GM18867 (cell line): ENCODE measurements at regions not wholly inside any gene's neighbourhood (a gene's known extent, or its start where the extent isn't known, plus 50 kb on each side); places are given as distances from the start of the nearest gene placed in this dataset.
"Not testable (repeated sequence)": the region's sequence is repeated elsewhere in the genome, so short reads cannot be mapped to it uniquely, and the experiment has no call there.

Experiments
- ATAC-seq: cut with Tn5 transposase; IDR thresholded peaks from one replicate; pipeline ENCODE4 v1.9.1; 2021; ENCODE audit warnings: mild to moderate bottlenecking, moderate library complexity; ENCODE audit not compliant: unreplicated experiment

DNA sequence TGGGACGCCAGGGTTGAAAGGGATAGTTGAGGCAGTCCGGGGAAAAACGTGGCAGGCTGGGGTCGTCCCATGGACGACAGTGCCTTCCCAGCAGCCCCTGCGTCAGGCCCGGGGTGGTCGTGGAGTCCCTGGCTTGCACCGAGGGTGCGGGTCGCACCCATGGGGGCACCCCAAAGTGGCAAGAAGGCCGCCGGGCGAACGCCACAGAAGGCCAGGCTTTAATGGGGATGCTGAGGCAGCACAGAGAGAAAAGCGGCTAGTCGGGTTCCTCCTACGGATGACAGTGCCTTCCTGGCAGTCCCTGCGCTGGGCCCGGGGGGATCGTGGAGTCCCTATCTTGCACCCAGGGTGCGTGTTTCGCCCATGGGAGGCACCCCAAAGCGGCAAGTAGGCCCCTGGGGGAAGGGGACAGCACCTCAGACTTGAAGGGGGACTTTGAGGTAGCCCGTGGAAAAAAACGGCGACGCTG lies 158.6 kb upstream of the ALG10B start:
- ATAC-seq: no peak

DNA sequence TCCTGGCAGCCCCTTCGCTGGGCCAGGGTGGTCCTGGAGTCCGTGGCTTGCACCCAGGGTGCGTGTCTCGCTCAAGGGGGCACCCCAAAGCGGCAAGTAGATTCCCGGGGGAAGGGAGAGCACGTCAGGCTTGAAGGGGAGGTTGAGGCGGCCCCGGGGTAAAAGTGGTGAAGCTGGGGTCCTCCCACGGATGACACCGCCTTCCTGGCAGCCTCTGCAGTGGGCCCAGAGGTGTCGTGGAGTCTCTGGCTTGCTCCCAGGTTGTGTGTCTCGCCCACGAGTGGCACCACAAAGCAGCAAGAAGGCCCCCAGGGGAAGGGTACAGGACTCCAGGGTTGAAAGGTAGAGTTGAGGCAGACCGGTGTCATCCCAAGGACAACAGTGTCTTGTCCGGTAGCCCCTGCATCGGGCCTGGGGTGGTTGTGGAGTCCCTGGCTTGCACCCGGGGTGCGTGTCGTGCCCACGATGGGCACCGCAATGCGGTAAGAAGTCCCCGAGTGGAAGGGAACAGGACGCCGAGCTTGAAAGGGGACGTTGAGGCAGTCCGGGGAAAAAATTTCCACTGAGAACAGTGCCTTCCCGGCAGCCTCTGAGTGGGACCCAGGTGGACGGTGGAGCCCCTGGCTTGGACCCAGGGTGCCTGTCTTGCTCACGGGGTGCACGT lies 158.0 kb upstream of the ALG10B start:
- no peak for ATAC-seq

DNA sequence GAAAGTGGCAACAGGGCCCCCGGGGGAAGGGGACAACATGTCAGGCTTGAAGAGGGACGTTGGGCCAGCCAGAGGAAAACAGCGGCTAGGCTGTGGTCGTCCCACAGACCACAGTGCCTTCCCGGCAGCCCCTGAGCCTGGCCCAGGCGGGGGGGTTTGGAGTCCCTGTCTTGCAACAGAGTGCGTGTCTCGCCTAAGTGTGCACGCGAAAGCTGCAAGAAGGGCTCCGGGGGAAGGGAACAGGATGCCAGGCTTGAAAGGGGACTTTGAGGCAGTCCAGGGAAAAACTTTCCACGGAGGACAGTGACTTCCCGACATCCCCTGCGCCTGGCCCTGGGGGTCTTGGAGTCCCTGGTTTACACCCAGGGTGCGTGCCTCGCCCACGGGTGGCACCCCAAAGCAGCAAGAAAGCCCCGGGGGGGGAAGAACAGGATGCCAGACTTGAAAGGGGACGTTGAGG lies 157.5 kb upstream of the ALG10B start:
- no peak for ATAC-seq

DNA sequence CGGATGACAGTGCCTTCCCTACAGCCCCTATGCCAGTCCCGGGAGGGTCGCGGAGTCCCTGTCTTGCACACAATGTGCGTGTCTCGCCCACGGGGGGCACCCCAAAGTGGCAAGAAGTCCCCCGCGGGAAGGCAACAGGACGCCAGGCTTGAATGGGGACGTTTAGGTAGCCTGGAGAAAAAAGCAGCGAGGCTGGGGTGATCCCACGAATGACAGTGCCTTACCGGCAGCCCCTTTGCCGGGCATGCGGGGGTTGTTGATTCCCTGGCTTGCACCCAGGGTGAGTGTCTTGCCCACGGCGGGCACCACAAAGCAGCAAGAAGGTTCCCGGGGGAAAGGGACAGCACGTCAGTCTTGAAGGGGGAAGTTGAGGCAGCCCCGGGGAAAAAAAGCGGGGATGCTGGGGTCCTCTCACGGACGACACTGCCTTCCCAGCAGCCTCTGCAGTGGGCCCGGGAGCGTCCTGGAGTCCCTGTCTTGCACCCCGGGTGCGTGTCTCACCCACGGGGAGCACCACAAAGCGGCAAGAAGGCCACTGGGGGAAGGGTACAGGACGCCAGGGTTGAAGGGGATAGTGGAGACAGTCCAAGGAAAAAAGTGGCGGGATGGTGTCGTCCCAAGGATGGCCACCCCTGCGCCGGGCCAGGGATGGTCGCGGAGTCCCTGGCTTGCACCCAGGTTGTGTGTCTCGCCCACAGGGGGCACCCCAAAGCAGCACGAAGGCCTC lies 156.8 kb upstream of the ALG10B start:
- ATAC-seq: no peak

DNA sequence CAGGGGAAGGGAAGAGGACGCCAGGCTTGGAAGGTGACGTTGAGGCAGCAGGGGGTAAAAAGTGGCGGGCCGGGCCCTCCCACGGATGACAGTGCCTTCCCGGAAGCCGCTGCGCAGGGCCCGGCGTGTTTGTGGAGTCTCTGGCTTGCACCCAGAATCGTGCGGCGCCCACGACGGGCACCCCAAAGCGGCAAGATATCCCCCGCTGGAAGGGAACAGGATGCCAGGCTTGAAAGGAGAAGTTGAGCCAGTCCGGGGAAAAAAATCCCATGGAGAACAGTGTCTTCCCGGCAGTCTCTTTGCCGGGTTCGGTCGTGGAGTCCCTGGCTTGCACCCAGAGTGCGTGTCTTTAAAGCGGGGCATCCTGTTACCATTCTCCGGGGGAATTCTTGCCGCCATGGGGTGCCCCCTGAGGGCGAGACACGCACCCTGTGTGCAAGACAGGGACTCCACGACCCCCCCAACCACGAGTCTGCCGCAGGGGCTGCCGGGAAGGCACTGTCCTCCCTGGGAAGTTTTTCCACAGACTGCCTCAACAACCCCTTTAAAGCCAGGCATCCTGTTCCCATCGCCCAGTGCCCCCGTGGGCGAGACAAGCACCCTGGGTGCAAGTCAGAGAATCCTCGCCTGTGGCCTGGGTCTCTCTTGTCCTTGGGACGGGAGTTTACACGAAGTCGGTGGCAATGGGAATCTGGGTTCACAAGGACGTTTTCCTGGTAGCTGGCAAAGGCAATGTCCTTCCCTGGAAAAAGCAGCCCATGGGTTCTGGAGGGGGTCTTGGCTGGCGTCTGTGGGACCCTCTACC lies 156.1 kb upstream of the ALG10B start:
- ATAC-seq: no peak

DNA sequence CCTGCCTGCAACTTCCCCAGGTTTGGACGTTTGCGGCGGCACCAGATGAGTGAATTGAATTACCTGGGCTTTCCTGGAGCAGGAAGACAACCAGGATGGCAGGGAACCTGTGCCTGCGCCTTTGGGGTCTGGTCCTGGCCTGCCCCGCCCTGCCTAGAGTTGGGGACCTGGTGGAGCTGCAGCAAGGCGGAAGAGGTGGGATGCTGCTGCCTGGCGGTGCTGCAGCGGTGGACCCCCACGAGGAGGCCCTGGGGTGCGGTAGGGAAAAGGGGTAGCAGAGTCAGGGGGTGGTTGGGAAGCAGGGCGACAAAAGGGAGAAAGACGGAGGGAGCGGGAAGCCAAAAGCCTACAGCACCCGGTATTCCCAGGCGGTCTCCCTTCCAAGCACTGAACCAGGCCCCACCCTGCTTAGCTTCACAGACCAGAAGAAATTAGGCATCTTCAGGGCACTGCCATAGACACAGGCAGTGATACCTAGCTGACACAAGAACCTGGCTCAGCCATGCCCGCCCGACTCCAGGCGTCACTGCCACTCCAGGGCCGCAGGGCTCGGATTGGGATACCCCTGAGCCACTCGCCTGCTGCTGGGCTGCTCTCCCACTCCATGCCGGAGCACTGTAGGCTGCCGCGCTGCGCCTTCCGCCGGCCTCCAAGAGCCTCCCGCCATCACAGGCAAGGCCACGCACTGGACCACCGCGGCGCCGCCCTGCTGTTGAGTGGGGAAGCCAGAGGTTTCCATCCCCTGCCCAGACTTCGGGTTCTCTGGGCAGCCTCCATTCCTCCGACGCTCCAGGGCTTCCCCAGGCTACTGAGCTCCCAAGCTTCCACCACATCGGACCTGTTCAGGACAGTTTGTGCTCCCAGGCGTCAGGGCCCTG lies 155.2 kb upstream of the ALG10B start:
- no peak for ATAC-seq

DNA sequence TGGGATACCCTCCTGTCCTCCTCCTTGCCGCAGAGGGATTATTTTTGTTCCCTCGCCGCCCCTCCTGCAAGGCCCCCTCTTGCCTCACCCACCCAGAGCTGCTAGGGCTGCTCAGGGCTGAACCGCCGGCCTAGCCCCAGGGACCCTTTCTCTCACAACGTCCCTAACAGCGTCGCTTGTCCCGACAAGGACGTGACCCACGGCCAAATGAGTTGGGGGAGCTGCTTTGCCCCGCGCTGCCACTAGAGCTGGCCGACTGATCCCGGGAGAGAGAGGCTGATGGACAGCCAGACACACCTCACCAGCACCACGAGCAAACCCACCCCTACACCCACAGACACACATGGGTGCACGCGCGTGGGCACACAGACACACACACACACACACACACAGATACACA lies 154.6 kb upstream of the ALG10B start:
- ATAC-seq: no peak

DNA sequence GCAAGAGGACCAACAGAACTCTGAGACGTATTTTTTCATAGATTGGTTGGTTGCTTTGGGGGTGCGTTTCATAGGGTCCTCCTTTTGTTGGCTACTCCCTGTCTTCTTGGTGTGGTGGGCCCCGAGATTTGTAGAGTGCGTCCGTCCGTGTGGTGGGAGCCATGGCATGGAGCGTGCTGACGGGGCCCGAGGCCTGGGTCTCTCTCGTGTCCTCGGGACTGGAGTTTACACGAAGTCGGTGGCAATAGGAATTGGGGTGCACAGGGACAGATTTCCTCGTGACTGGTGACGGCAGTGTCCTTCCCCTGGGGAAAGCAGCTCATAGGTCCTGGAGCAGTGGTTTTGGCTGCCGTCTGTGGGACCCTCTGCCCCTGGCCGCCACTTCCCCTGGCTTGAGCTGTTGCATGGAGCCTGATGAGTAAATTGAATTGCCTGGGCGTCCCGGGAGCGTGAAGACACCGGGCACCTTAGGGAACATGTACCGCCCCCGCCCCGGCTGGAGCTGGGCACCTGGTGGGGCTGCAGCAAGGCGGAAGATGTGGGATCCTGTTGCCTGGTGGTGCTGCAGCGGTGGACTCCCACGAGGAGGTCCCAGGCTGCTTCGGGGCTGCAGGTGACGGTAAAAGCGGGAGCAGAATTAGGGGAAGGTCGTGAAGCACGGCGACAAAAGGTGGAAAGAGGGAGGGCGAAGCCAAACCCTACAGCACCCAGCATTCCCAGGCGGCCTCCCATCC lies 153.7 kb upstream of the ALG10B start:
- ATAC-seq: no peak

DNA sequence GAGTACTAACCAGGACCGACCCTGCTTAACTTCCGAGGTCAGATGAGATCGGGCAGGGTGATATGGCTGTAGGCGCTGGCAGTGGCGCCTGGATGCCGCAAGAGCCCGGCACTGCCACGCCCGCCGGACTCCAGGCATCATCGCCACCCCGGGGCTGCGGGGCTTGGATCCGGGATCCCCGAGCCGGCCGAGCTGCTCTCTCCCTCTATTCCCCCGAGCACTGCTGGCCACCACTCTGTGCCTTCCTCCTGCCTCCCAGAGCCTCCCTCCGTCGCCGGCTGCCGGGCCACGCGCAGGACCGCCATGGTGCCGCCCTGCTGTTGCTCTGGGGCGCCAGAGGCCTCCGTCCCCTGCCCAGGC lies 153.2 kb upstream of the ALG10B start:
- no peak for ATAC-seq

DNA sequence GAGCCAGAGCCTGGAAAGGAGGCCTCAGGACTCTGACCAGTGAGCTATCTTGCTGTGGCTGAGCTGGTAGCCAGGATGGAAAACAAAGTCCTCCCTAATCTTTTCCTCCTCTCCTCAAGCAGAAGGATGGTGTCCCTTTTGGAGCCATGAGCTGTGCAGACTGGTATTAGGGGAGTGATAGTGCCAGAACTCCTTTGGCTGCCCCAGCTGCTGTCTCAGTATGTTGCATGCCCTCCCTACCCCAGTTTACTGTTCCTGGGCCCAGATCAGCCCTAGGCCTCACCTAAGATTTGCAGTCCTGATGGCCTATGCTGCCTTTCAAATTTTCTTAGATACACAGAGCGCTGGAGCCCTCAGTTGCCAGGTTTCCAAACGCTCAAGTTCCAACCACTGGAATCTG lies 150.3 kb upstream of the ALG10B start:
- no peak for ATAC-seq

DNA sequence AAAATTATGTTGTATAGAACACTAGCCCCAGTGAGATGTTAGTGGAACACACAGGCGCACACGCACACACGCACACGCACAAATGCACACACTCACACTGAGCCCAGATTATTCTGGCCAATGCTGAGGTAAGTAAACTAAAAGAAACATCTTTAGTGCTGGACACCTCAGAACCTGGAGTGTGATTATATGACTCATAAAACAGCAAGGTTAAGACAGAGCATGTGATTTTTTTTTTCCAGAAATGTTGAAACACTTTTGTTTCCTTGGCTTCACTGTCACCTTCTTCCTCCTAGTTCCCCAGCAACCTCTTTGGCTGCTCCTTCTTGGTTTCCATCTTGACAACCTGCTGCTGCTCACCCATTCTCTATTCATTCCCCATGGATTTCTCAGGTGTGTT lies 141.0 kb upstream of the ALG10B start:
- ATAC-seq: no peak

DNA sequence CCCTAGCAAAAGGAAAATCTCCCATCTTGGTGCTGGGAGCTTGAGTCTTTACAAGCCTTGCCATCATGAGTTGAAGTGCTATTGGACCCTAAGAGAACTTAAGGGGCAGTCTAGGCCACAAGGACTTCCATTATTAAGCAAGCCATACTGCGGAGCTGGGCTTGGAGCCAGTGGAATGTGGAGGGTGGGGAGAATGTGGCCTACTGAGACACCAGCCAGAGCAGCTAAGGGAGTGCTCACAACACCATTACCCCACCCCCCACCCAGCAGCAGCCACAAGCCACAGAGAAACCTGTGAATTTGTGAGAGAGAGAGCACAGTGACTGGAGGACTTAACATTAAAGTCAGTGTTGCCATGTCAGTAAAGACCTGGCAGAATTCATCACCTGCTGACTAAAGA lies 133.0 kb upstream of the ALG10B start:
- ATAC-seq: not testable (repeated sequence)

DNA sequence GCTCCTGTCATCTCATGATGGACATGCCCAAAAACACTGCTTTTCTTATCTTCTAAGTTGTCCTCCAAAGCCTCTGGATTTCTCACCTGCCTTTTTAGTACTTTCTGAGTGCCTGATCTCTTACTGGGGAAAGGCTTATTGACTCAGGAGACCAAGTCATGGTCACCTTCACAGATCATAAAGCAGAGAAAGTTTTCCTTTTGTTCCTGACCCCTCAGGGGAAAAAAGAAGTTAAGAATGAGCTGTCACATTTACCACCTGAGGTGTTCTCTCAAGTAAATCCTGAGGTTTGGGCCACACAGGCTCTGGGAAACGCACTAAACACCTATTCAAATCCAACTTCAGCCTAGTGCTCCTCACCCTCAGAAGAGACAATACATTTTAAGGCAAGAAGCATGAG lies 119.3 kb upstream of the ALG10B start:
- ATAC-seq: not testable (repeated sequence)

DNA sequence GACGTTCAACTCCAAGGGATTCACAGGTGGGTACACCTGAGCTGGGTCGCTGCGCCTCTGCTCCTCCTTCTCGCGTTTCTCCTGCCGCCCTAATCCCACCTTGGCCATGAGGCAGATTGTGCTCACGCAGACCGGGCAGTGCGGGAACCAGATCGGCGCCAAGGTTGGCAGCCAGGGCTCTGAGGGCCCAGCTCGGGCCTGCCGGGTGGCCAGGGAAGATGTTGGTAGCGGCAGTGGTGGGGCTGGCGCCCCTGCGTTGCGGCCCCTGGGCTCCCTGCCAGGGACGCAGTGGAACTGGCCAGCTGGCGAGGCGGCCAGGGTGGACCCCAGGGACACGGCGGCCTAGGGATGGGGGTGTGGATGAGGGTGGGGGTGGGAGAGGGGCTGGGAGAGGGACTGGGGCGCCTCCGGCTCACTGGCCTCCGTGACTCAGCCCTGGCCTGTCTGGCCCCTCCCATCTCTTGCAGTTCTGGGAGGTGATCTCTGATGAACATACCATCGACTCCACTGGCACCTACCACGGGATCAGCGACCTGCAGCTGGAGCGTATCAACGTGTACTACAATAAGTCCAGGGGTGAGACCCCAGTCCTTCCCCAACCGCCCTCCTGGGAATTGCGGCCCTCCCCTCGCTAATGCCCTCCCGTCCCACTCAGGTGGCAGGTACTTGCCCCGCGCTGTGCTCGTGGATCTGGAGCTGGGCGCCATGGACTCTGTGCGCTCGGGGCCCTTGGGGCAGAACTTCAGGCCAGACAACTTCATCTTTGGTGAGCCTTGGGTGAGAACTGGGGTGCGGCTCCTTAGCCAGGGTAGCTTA lies 114.9 kb upstream of the ALG10B start:
- ATAC-seq: no peak

DNA sequence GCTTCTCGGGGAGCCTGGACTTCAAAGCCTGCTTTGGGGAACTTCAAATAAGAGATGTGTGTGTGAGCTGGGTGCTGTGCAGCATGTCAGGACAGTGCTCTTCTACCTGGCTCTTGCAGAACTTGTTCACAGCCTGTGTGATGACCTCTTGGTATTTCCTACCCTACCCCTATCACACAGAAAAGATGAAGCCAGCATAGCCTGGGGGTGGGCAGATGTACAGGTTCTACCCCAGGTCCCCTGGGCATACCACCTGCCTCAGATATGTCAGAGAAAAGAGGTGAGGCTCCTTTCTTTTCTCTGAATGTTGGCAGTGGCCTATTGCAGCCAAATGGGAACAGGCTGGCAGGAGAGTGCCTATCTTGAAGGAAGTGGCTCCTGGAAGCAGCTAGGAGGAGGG lies 111.7 kb upstream of the ALG10B start:
- ATAC-seq: no peak

DNA sequence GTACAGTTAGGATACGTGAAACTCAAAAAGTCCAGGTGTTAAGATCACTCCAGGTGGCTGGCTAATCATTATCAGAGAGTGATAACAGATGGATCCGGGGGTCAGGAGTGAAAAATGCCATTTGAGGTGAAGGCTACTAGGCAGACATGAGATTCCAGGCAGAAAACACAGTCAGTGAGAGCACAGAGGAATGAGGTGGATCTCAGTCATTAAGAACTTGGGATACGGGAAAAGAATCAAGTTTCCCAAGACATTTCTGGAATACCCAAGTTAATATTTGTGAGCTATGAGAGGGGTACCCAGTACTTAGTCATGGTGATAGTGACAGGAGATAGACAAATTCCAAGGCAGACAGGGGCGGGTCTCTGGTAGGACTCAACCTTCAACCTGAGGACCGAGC lies 94.6 kb upstream of the ALG10B start:
- no peak for ATAC-seq

DNA sequence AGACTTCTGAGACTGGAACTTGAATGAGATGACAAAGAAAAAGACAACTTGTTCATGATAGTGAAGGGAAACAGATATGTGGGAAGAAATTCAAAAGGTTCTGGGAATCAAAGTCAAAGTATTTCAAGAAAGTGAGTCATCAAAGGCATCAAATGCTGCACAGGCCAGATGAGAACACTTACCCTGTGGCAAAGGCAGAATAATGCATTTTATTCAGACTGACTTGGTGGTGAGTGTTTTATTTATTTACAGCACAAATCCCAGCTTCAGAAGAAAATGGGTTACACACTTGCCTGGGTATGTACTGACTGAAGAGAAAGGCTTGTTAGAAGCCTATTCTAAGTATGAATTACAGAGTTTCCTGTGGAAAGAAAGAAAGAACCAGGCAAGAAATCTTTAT lies 78.2 kb upstream of the ALG10B start:
- ATAC-seq: not testable (repeated sequence)

DNA sequence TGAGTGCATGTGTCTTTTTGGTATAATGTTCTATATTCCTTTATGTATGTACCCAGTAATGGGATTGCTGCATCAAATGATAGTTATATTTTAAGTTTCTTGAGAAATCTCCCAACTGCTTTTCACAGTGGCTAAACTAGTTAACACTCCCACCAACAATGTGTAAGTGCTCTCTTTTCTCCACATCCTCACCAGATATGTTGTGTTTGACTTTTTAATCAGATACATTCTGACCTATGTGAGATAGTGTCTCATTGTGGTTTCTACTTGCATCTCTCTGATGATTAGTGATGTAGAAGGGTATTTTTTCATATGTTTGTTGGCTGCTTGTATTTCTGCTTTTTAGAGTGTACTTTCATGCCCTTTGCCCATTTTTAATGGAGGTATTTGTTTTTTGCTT lies 62.8 kb upstream of the ALG10B start:
- ATAC-seq: no peak

DNA sequence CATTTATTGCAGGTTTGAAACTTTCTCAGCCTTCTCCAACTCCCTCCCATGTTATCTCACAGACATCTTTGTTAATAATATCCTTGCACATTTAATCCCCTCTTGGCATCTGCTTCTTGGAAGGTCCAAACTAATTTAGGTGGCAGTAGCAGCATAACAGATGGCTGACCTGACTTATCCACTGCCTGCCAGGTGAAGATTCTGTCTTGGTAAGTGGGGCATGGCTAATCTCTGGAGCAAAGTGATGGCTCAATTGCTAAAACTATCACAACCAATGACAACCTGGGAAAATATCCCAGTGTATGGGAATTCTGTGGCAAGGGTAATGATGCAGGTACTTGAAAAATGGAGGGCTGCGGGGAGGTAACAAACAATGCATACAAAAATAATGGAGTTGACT lies 58.2 kb upstream of the ALG10B start:
- no peak for ATAC-seq
